B cell (primary cell): ENCODE measurements at regions not wholly inside any gene's neighbourhood (a gene's known extent, or its start where the extent isn't known, plus 50 kb on each side); places are given as distances from the start of the nearest gene placed in this dataset.

ENCODE experiments used
- ATAC-seq: fragments of 200-7000 bp; cut with Tn5 transposase; one replicate; pipeline ENCODE4 v1.10.0; 2021; ENCODE audit warnings: low read depth, mild to moderate bottlenecking, moderate number of reproducible peaks, moderate library complexity
- CTCF ChIA-PET: fragments of 350-600 bp; sonication (Branson Sonifier 250); formaldehyde crosslinking; loops from one replicate; lab custom pipeline; 2021; ENCODE audit warnings: antibody characterized with exemption, inconsistent platforms; lab: Charles Lee
- POLR2A ChIA-PET: fragments of 350-600 bp; sonication (Branson Sonifier 250); formaldehyde crosslinking; loops from one replicate; lab custom pipeline; 2021; ENCODE audit warnings: antibody characterized with exemption; lab: Charles Lee
- DNase-seq: peaks from one replicate; pipeline ENCODE4 v3.0.0; 2013
- H2AFZ ChIP-seq: 2 replicates; pipeline ENCODE4 v1.6.1; 2012; ENCODE audit warnings: mild to moderate bottlenecking, low read depth, low read length; ENCODE audit not compliant: insufficient read depth, poor library complexity, severe bottlenecking
- H3K27ac ChIP-seq, 2 donors: 1 replicate in 1 of 2; 2 replicates in 1 of 2; pipeline ENCODE4 v1.5.1; 2012 to 2013; ENCODE audit warnings: low read length in 2 of 2, mild to moderate bottlenecking in 2 of 2, moderate library complexity in 1 of 2
- H3K27me3 ChIP-seq, 4 experiments: fragments of 200-600 bp in 1 of 4; sonication (generic) in 1 of 4; replicated peaks in 1 of 4; 1 replicate in 2 of 4; 2 replicates in 2 of 4; pipeline versions ENCODE4 v1.6.1 to v1.7.0; 2013 to 2016; ENCODE audit warnings: low read length in 3 of 4, mild to moderate bottlenecking in 2 of 4, mixed read lengths in 1 of 4, moderate library complexity in 1 of 4; ENCODE audit not compliant: insufficient read depth in 4 of 4, control insufficient read depth in 3 of 4; ENCODE audit errors: control extremely low read depth in 1 of 4
- H3K36me3 ChIP-seq, 2 experiments: replicated peaks in 1 of 2; 1 replicate in 1 of 2; 2 replicates in 1 of 2; pipeline versions ENCODE4 v1.6.1 to v1.7.1; 2013; ENCODE audit warnings: low read length in 1 of 2; ENCODE audit not compliant: insufficient read depth in 2 of 2, control insufficient read depth in 1 of 2; ENCODE audit errors: control extremely low read depth in 1 of 2, extremely low read depth in 1 of 2
- H3K4me1 ChIP-seq, 2 donors: fragments of 200-600 bp in 1 of 2; sonication (generic) in 1 of 2; 1 replicate in 1 of 2; 2 replicates in 1 of 2; pipeline versions ENCODE4 v1.5.1 to v1.6.1; 2013 to 2017; ENCODE audit warnings: low read length in 2 of 2; ENCODE audit not compliant: control insufficient read depth in 2 of 2, insufficient read depth in 2 of 2
- H3K4me2 ChIP-seq: replicated peaks from 2 replicates; pipeline ENCODE3; 2012; ENCODE audit warnings: mild to moderate bottlenecking, low read depth, low read length; ENCODE audit not compliant: poor library complexity, severe bottlenecking
- H3K4me3 ChIP-seq, 5 experiments: fragments of 200-600 bp in 1 of 5; sonication (generic) in 1 of 5; 1 replicate in 3 of 5; 2 replicates in 2 of 5; pipeline versions ENCODE4 v1.5.1 to v1.7.0; 2011 to 2016; ENCODE audit warnings: low read length in 4 of 5, mild to moderate bottlenecking in 4 of 5, low read depth in 2 of 5, control low read depth in 1 of 5, moderate library complexity in 1 of 5; ENCODE audit not compliant: insufficient read depth in 1 of 5; ENCODE audit errors: control extremely low read depth in 1 of 5, extremely low read depth in 1 of 5
- H3K79me2 ChIP-seq: fragments of 200-600 bp; sonication (generic); one replicate; pipeline ENCODE4 v1.6.0; 2016; ENCODE audit warnings: low read length; ENCODE audit not compliant: control insufficient read depth, insufficient read depth
- H3K9ac ChIP-seq: fragments of 200-600 bp; sonication (generic); 2 replicates; pipeline ENCODE4 v1.6.1; 2017; ENCODE audit warnings: mild to moderate bottlenecking, low read length, moderate library complexity
- H3K9me3 ChIP-seq, 3 donors: one replicate each; pipeline versions ENCODE4 v1.6.1 to v1.7.1; 2013; ENCODE audit warnings: low read length in 2 of 3; ENCODE audit not compliant: control insufficient read depth in 2 of 3, insufficient read depth in 1 of 3; ENCODE audit errors: control extremely low read depth in 1 of 3
- H4K20me1 ChIP-seq: 2 replicates; pipeline ENCODE4 v1.6.0; 2012; ENCODE audit warnings: mild to moderate bottlenecking, low read length; ENCODE audit not compliant: insufficient read depth, control insufficient read depth, poor library complexity, severe bottlenecking
- H3K27ac Mint-ChIP-seq: one replicate; pipeline ENCODE4 v1.8.0; 2021; ENCODE audit warnings: mixed read lengths
- H3K27me3 Mint-ChIP-seq: one replicate; pipeline ENCODE4 v1.8.0; 2021; ENCODE audit warnings: mixed read lengths
- H3K4me1 Mint-ChIP-seq: one replicate; pipeline ENCODE4 v1.8.0; 2021; ENCODE audit warnings: mixed read lengths
- H3K4me3 Mint-ChIP-seq: one replicate; pipeline ENCODE4 v1.8.0; 2021; ENCODE audit warnings: mixed read lengths
- H3K9me3 Mint-ChIP-seq: one replicate; pipeline ENCODE4 v1.8.0; 2022; ENCODE audit warnings: mixed read lengths; ENCODE audit not compliant: insufficient read depth
- CTCF ChIP-seq: fragments of 200-600 bp; IDR thresholded peaks from one replicate; pipeline ENCODE4 v1.8.0; 2022; ENCODE audit warnings: antibody characterized with exemption, mild to moderate bottlenecking
- EZH2 ChIP-seq: IDR thresholded peaks from 2 replicates; pipeline ENCODE4 v1.6.1; 2012; ENCODE audit warnings: borderline replicate concordance, low read depth, mild to moderate bottlenecking, moderate library complexity, low read length; ENCODE audit not compliant: insufficient read depth, poor library complexity, severe bottlenecking
- WGBS: methylation state at CpG from one replicate; pipeline ENCODE4 v1.1.5; 2013; ENCODE audit warnings: missing lambda C conversion rate; ENCODE audit not compliant: insufficient coverage; 5-methylcytosine and 5-hydroxymethylcytosine counted together
- intact Hi-C: fragments of 100-400 bp; cut with micrococcal nuclease; formaldehyde crosslinking; loops from one replicate; pipeline ENCODE4 v1.10.0; 2022

- CTCF ChIA-PET = no interaction called here
- no peak overlapping the region for H3K4me2 ChIP-seq
- Mint-ChIP-seq H3K4me1 (no peaks in the 10 kb centered on the region), H3K27ac (no peak overlapping the region), H3K4me3 (no peak overlapping the region), H3K27me3 (no peaks in the 10 kb centered on the region), H3K9me3 (no peaks in the 10 kb centered on the region)
- H3K4me3 ChIP-seq = no peak overlapping the region
- POLR2A ChIA-PET = no interaction called here
- no peaks in the 10 kb centered on the region for H3K79me2 ChIP-seq
- H3K27ac ChIP-seq = no peak overlapping the region
- H3K36me3 ChIP-seq = no peaks in the 10 kb centered on the region
- no peaks in the 10 kb centered on the region for H3K9me3 ChIP-seq
- intact Hi-C loops = no loop called here
- H2AFZ ChIP-seq = no peak overlapping the region
- H3K27me3 ChIP-seq = no peaks in the 10 kb centered on the region
- no peak overlapping the region for H3K9ac ChIP-seq
- DNase-seq = no peak
- TF ChIP-seq EZH2 = no peak
- TF ChIP-seq CTCF = no peak
- ATAC-seq = no peak
- no peaks in the 10 kb centered on the region for H4K20me1 ChIP-seq
- 88% methylated on average over 6 of the region's 7 CpGs for WGBS
- no peaks in the 10 kb centered on the region for H3K4me1 ChIP-seq
Measured at GRCh38 chrX:147847999-147848398, 63.7 kb upstream of the FMR1 start.

- Histone ChIP-seq H3K79me2 (no peaks in the 10 kb centered on the region), H3K36me3 (no peaks in the 10 kb centered on the region), H3K27me3 (no peaks in the 10 kb centered on the region), H3K9me3 (no peaks in the 10 kb centered on the region), H3K4me2 (no peak overlapping the region), H4K20me1 (no peaks in the 10 kb centered on the region), H3K4me1 (no peaks in the 10 kb centered on the region), H3K4me3 (no peak overlapping the region), H3K27ac (no peak overlapping the region), H3K9ac (no peak overlapping the region), H2AFZ (no peak overlapping the region)
- Mint-ChIP-seq H3K27me3 (no peaks in the 10 kb centered on the region), H3K4me1 (no peaks in the 10 kb centered on the region), H3K9me3 (no peaks in the 10 kb centered on the region), H3K27ac (no peak overlapping the region), H3K4me3 (no peak overlapping the region)
- CTCF ChIA-PET = no interaction called here
- ATAC-seq (no peak), DNase-seq (no peak)
- WGBS = no CpG with 5 or more reads among the region's 2 CpGs
- TF ChIP-seq CTCF (no peak), EZH2 (no peak)
- POLR2A ChIA-PET = no interaction called here
- intact Hi-C loops = no loop called here
Measured at GRCh38 chrX:147848543-147849443, 62.9 kb upstream of the FMR1 start.
